HEK293T (cell line): ENCODE measurements at regions not wholly inside any gene's neighbourhood (a gene's known extent, or its start where the extent isn't known, plus 50 kb on each side); places are given as distances from the start of the nearest gene placed in this dataset.

ENCODE experiments used
- CTCF ChIA-PET: fragments of 350-600 bp; formaldehyde crosslinking; extraction: SDS; loops from one replicate; lab custom pipeline; 2021; ENCODE audit warnings: antibody characterized with exemption, inconsistent platforms; lab: Yijun Ruan, JAX
- POLR2A ChIA-PET: fragments of 350-600 bp; formaldehyde crosslinking; extraction: SDS; loops from one replicate; lab custom pipeline; 2020; ENCODE audit warnings: antibody characterized with exemption, inconsistent platforms; lab: Yijun Ruan, JAX
- DNase-seq: peaks from one replicate; pipeline ENCODE4 v3.0.0; 2012; ENCODE audit warnings: mixed read lengths; ENCODE audit errors: extremely low spot score
- ARNT ChIP-seq: fragments of 450-650 bp; IDR thresholded peaks from 2 replicates; pipeline ENCODE4 v1.6.1; 2017; ENCODE audit warnings: mild to moderate bottlenecking
- BHLHE40 ChIP-seq: fragments of 450-650 bp; IDR thresholded peaks from 2 replicates; pipeline ENCODE4 v1.6.1; 2016; ENCODE audit warnings: mild to moderate bottlenecking, moderate library complexity, borderline replicate concordance
- CTBP1 ChIP-seq: fragments of 450-650 bp; IDR thresholded peaks from 2 replicates; pipeline ENCODE4 v1.6.1; 2016; ENCODE audit warnings: borderline replicate concordance
- ELF4 ChIP-seq: fragments of 450-650 bp; IDR thresholded peaks from 2 replicates; pipeline ENCODE4 v1.6.1; 2017; ENCODE audit warnings: antibody characterized with exemption
- FOXA1 ChIP-seq: fragments of 450-650 bp; IDR thresholded peaks from 2 replicates; pipeline ENCODE4 v1.6.1; 2016; ENCODE audit warnings: mild to moderate bottlenecking
- FOXK2 ChIP-seq: fragments of 450-650 bp; IDR thresholded peaks from 2 replicates; pipeline ENCODE4 v1.6.1; 2016; ENCODE audit warnings: mild to moderate bottlenecking
- FOXM1 ChIP-seq: fragments of 450-650 bp; IDR thresholded peaks from 2 replicates; pipeline ENCODE4 v1.6.1; 2017; ENCODE audit warnings: mild to moderate bottlenecking, borderline replicate concordance
- HDGF ChIP-seq: fragments of 450-650 bp; IDR thresholded peaks from 2 replicates; pipeline ENCODE4 v1.6.1; 2017; ENCODE audit warnings: antibody characterized with exemption, borderline replicate concordance
- L3MBTL2 ChIP-seq: fragments of 450-650 bp; conservative IDR thresholded peaks from 2 replicates; pipeline ENCODE4 v1.6.1; 2016; ENCODE audit warnings: mild to moderate bottlenecking
- LEF1 ChIP-seq: fragments of 450-650 bp; IDR thresholded peaks from 2 replicates; pipeline ENCODE4 v1.6.1; 2017; ENCODE audit warnings: mild to moderate bottlenecking, borderline replicate concordance
- NFRKB ChIP-seq: fragments of 450-650 bp; IDR thresholded peaks from 2 replicates; pipeline ENCODE4 v1.6.1; 2016; ENCODE audit warnings: mild to moderate bottlenecking, moderate library complexity
- PKNOX1 ChIP-seq: fragments of 450-650 bp; IDR thresholded peaks from 2 replicates; pipeline ENCODE4 v1.6.1; 2016
- SP1 ChIP-seq: fragments of 450-650 bp; IDR thresholded peaks from 2 replicates; pipeline ENCODE4 v1.6.1; 2017
- SUZ12 ChIP-seq: fragments of 450-650 bp; IDR thresholded peaks from 2 replicates; pipeline ENCODE4 v1.6.1; 2016; ENCODE audit warnings: mild to moderate bottlenecking
- TARDBP ChIP-seq: fragments of 450-650 bp; IDR thresholded peaks from 2 replicates; pipeline ENCODE4 v1.6.1; 2016
- ZNF384 ChIP-seq: fragments of 450-650 bp; IDR thresholded peaks from 2 replicates; pipeline ENCODE4 v1.6.1; 2016

- ChIA-PET POLR2A (no interaction called here), CTCF (no interaction called here)
- TF ChIP-seq ELF4 = no peak
- no peak for TF ChIP-seq HDGF
- TF ChIP-seq SP1 = no peak
- TF ChIP-seq PKNOX1 = no peak
- no peak for TF ChIP-seq L3MBTL2
- no peak for TF ChIP-seq CTBP1
- TF ChIP-seq ARNT = no peak
- no peak for TF ChIP-seq NFRKB
- no peak for TF ChIP-seq BHLHE40
- TF ChIP-seq SUZ12 = no peak
- no peak for TF ChIP-seq FOXM1
- no peak for TF ChIP-seq FOXA1
- TF ChIP-seq ZNF384 = no peak
- no peak for TF ChIP-seq LEF1
- no peak for TF ChIP-seq TARDBP
- TF ChIP-seq FOXK2 = no peak
- no peak for DNase-seq
Observed at GRCh38 chr10:3404381-3404780, 231.8 kb upstream of the PITRM1 start.

DNA sequence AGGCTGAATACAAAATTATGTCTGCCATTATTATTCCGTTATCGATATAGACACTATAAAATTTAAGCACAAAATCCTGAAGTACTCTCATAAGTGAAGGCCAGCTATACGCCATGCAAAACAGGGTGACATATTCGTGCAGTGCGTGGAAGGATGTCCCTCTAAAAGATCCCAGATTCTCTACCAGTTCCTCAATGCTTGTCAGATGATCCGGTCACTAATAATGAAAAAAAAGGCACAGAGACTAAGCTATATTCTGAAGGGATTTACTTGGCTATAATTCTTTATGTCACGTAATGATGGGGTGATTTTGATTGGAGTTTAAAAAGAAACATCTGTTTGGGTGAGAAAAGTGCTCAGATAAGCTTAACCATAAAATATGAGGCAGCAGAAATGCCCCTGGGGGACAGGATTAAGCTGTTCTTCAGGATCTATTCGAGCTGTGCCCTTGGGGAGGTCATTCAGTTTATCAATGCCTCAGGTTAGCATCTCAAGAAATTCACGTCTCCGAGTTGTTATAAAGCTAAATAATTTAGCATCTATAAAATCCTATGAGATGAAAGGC, 229.7 kb upstream of the PITRM1 start:
- DNase-seq = no peak
- CTCF ChIA-PET = no interaction called here
- POLR2A ChIA-PET = no interaction called here
- no peak for TF ChIP-seq SP1
- no peak for TF ChIP-seq FOXK2
- no peak for TF ChIP-seq FOXM1
- no peak for TF ChIP-seq CTBP1
- TF ChIP-seq ARNT = no peak
- no peak for TF ChIP-seq ELF4
- no peak for TF ChIP-seq LEF1
- TF ChIP-seq BHLHE40 = no peak
- TF ChIP-seq L3MBTL2 = no peak
- no peak for TF ChIP-seq NFRKB
- TF ChIP-seq HDGF = no peak
- no peak for TF ChIP-seq FOXA1

DNA sequence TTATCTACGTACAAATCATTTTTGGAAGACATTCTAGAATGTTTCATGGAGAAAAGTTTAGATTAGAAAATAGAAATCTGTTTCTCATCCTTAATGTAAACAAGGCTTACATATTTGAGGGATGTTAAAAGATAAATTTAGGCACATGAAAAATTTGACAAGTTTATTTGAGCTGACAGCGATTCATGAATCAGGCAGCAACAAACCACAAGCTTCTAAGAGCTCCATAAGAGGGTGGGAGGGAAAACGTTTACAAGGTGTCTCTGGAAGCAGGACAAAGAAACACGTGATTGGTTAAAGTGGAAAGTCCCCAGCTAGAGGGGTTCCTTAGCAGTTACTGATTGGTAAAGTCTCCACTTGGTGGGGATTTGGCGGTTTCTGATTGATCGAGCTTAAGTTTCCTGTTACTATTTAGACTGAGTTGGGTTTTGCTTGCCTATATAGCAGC, 228.9 kb upstream of the PITRM1 start:
- TF ChIP-seq TARDBP (no peak), ELF4 (no peak), ARNT (no peak), PKNOX1 (no peak), FOXK2 (no peak), HDGF (no peak), FOXM1 (no peak), SUZ12 (no peak), LEF1 (no peak), L3MBTL2 (no peak), BHLHE40 (no peak), CTBP1 (no peak), FOXA1 (no peak), ZNF384 (no peak), NFRKB (no peak), SP1 (no peak)
- POLR2A ChIA-PET = no interaction called here
- no peak for DNase-seq
- CTCF ChIA-PET = no interaction called here

DNA sequence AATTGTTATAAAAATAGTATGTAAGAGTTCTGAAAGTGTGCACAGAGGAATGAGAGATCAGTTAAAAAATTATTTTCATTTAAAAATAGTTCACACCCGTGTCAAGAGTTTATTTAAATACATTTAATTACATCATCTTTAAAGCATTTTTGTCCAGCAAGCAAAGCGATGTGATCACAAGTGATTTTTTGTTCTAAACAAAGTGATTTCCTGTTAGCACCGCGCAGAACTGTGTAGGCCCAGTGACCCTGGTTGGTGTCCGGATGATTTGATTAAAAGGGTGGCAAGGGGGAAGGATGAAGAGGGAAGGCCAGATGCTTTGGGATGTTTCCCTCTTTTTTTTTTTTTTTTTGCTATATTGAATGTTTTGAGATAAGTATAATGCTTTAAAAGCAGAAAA, 227.8 kb upstream of the PITRM1 start:
- CTCF ChIA-PET = no interaction called here
- POLR2A ChIA-PET = no interaction called here

GRCh38 chr10:3399756-3400155, 227.2 kb upstream of the PITRM1 start:
- ChIA-PET POLR2A (no interaction called here), CTCF (no interaction called here)
- no peak for TF ChIP-seq ARNT
- TF ChIP-seq TARDBP = no peak
- no peak for TF ChIP-seq BHLHE40
- TF ChIP-seq FOXA1 = no peak
- TF ChIP-seq L3MBTL2 = no peak
- TF ChIP-seq NFRKB = no peak
- TF ChIP-seq SP1 = no peak
- no peak for TF ChIP-seq CTBP1
- TF ChIP-seq ZNF384 = no peak
- no peak for TF ChIP-seq HDGF
- no peak for TF ChIP-seq PKNOX1
- no peak for TF ChIP-seq FOXK2
- TF ChIP-seq SUZ12 = no peak
- TF ChIP-seq LEF1 = no peak
- no peak for TF ChIP-seq FOXM1
- TF ChIP-seq ELF4 = no peak
- no peak for DNase-seq

More for the DNA sequence above, 227.8 kb upstream of the PITRM1 start:
- DNase-seq = no peak
- TF ChIP-seq L3MBTL2 (no peak), HDGF (no peak), LEF1 (no peak), PKNOX1 (no peak), FOXA1 (no peak), BHLHE40 (no peak), FOXK2 (no peak), FOXM1 (no peak), CTBP1 (no peak), TARDBP (no peak), NFRKB (no peak), ELF4 (no peak), SP1 (no peak), SUZ12 (no peak), ZNF384 (no peak), ARNT (no peak)
